ENCODE measurements at regions not wholly inside any gene's neighbourhood (a gene's known extent, or its start where the extent isn't known, plus 50 kb on each side); places are given as distances from the start of the nearest gene placed in this dataset.

DNA sequence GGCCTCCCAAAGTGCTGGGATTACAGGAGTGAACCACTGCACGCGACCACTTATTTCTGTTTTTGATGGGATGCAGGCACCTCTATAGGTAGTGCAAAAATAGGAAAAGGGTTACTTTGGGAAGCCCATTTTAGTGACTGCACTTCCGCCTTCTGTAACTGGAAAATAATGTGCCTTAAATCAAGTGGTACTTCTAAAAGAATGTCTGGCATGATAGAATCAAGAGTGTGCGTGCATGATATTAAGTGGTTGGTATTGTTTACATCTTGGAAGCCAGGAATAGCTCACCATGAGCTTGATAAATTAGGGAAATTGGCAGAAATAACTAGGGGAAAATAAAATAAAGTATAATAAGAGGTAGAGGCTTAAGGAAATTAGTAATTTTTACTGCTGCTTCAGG, 1067.0 kb downstream of the ADGRL2 start:
- Histone ChIP-seq H3K36me3 (no peaks in the 10 kb centered on the region), H3K27ac (no peak overlapping the region), H3K27me3 (no peaks in the 10 kb centered on the region), H3K4me3 (no peak overlapping the region), H3K9me3 (peaks cover 0 to 4% of the 10 kb centered on the region in 2 donors), H3K4me1 (peaks cover 4% of the 10 kb centered on the region in 2 donors)
- TF ChIP-seq, protein P1, sequence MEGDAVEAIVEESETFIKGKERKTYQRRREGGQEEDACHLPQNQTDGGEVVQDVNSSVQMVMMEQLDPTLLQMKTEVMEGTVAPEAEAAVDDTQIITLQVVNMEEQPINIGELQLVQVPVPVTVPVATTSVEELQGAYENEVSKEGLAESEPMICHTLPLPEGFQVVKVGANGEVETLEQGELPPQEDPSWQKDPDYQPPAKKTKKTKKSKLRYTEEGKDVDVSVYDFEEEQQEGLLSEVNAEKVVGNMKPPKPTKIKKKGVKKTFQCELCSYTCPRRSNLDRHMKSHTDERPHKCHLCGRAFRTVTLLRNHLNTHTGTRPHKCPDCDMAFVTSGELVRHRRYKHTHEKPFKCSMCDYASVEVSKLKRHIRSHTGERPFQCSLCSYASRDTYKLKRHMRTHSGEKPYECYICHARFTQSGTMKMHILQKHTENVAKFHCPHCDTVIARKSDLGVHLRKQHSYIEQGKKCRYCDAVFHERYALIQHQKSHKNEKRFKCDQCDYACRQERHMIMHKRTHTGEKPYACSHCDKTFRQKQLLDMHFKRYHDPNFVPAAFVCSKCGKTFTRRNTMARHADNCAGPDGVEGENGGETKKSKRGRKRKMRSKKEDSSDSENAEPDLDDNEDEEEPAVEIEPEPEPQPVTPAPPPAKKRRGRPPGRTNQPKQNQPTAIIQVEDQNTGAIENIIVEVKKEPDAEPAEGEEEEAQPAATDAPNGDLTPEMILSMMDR (IDR thresholded peaks at IDR 0.05): no peak
- intact Hi-C loops (cut with DNase I): no loop called here
- DNase-seq (no peak), ATAC-seq (peak; percentile 74)

DNA sequence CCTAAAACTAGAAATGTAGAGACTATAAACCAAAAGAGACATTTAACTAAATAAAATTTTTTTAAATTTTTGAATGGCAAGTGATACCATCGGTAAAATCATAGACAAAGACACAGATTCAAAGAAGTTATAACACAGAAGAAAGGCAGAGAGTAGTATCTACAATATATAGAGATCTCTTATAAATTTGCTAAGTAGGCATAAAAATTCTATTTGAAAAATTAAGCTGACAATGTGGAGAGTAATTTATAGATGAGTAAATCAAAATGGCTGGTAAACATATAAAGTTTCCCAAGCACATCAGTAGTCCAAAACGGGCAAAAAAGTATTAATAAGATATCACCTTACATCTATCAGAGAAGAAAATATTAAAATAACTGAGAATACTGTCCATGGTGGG, 1061.0 kb downstream of the ADGRL2 start:
- Histone ChIP-seq H3K4me1 (no peaks in the 10 kb centered on the region), H3K4me3 (no peak overlapping the region), H3K27me3 (no peaks in the 10 kb centered on the region), H3K27ac (no peak overlapping the region), H3K9me3 (peaks cover 0 to under 1% of the 10 kb centered on the region in 2 donors), H3K36me3 (no peaks in the 10 kb centered on the region)
- DNase-seq (no peak), ATAC-seq (no peak)
- intact Hi-C loops (cut with DNase I): no loop called here
- TF ChIP-seq, protein P1 (IDR thresholded peaks at IDR 0.05): no peak

DNA sequence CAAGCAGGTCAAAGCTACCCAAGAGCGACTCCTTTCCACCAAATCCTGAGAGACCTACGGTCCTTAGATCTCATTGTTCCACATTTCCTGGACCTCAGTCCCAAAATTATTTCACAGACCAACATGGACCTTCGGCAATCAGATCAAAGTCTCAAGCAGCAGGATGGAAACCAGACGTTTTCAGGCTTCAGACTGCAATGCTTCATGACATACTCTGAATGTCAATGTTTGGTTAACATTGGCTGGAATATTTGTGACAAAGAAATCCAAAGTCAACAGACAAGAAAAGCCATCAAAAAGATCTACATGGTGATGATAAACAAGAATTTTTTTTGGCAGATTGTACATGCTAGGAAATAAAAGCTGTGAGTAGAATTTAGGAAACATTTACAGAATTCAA, 1057.3 kb downstream of the ADGRL2 start:
- Histone ChIP-seq H3K27ac (no peak overlapping the region), H3K36me3 (no peaks in the 10 kb centered on the region), H3K9me3 (no peaks in the 10 kb centered on the region), H3K27me3 (no peaks in the 10 kb centered on the region), H3K4me3 (no peak overlapping the region), H3K4me1 (no peaks in the 10 kb centered on the region)
- DNase-seq: peak in 1 of 4 donors; percentile 15
- TF ChIP-seq, protein P1 (IDR thresholded peaks at IDR 0.05): no peak
- no peak for ATAC-seq
- intact Hi-C loops (cut with DNase I): no loop called here

DNA sequence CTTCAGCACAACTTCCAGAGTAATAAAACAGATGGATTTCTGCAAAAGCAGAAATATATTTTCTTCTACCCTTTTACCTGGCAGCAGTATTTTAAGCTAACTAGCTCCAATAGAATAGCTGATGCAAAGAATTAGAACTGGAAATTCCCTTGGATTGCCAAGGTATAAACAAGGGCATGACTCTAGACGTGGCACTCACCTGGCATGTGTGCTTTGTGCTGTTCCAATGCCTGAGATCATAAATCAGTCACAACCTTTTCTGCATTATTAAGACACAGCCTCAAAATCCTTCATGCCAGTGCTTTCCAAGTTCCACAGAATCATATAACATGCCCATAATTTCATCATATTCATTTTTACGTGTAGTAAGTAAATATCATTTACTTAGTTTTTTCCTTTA, 1048.7 kb downstream of the ADGRL2 start:
- Histone ChIP-seq H3K4me3 (no peak overlapping the region), H3K9me3 (no peaks in the 10 kb centered on the region), H3K4me1 (no peaks in the 10 kb centered on the region), H3K27me3 (no peaks in the 10 kb centered on the region), H3K27ac (no peak overlapping the region), H3K36me3 (no peaks in the 10 kb centered on the region)
- ATAC-seq: no peak
- TF ChIP-seq, protein P1 (IDR thresholded peaks at IDR 0.05): no peak
- DNase-seq: no peak
- intact Hi-C loops (cut with DNase I): no loop called here

DNA sequence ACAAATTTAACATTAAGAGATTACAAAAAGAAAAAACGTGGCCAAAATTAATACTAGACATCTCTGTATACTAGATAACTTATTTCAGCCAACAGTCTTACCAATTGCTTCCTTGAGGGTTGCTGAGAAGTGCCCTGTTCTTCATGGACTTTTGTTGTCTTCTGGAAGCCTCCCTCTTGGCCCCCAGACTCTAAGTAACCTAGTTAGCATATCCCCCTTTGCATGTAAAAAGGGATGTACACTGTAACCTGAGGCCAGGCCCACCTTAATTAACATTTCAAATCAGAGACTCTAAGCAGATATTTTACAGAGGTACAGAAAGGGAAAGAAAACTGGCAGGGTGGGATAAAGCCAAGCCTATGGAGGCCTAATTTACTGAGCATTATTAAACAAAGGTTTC, 1047.3 kb downstream of the ADGRL2 start:
- Histone ChIP-seq H3K9me3 (no peaks in the 10 kb centered on the region), H3K4me3 (no peak overlapping the region), H3K4me1 (no peaks in the 10 kb centered on the region), H3K36me3 (no peaks in the 10 kb centered on the region), H3K27ac (no peak overlapping the region), H3K27me3 (no peaks in the 10 kb centered on the region)
- TF ChIP-seq, protein P1 (IDR thresholded peaks at IDR 0.05): no peak
- no peak for ATAC-seq
- no peak for DNase-seq
- intact Hi-C loops (cut with DNase I): no loop called here

All from left lung (tissue), 4 donors.